ENCODE measurements at regions not wholly inside any gene's neighbourhood (a gene's known extent, or its start where the extent isn't known, plus 50 kb on each side); places are given as distances from the start of the nearest gene placed in this dataset.
A peak's percentile ranks its signal among the peaks of the same experiment; 100 is the strongest.

- Histone ChIP-seq H3K27me3 (no peaks in the 10 kb centered on the region), H3K36me3 (no peaks in the 10 kb centered on the region), H3K4me3 (no peak overlapping the region), H3K4me1 (peaks cover 0 to 3% (median 0%) of the 10 kb centered on the region in 4 donors), H3K9me3 (no peaks in the 10 kb centered on the region), H3K27ac (no peak overlapping the region)
- ATAC-seq (ENCODE audit: low FRiP score in 2 of 2): no peak
- DNase-seq: no peak
- no peak for TF ChIP-seq POLR2A (IDR thresholded peaks at IDR 0.05)
- no peak for TF ChIP-seq EP300 (IDR thresholded peaks at IDR 0.05)
- TF ChIP-seq CTCF (IDR thresholded peaks at IDR 0.05): no peak
- TF ChIP-seq POLR2AphosphoS5 (IDR thresholded peaks at IDR 0.05): no peak
Observed at GRCh38 chr5:66345281-66345680, 201.2 kb downstream of the SREK1 start.

- Histone ChIP-seq H3K36me3 (no peaks in the 10 kb centered on the region), H3K4me3 (no peak overlapping the region), H3K27ac (no peak overlapping the region), H3K4me1 (peaks cover 0 to 3% (median 0%) of the 10 kb centered on the region in 4 donors), H3K27me3 (no peaks in the 10 kb centered on the region), H3K9me3 (no peaks in the 10 kb centered on the region)
- TF ChIP-seq POLR2AphosphoS5 (IDR thresholded peaks at IDR 0.05): no peak
- no peak for TF ChIP-seq CTCF (IDR thresholded peaks at IDR 0.05)
- no peak for TF ChIP-seq EP300 (IDR thresholded peaks at IDR 0.05)
- no peak for TF ChIP-seq POLR2A (IDR thresholded peaks at IDR 0.05)
- no peak for DNase-seq
- WGBS, 2 donors: 90 to 91% methylated on average over 6 of the region's 6 CpGs
- no peak for ATAC-seq (ENCODE audit: low FRiP score in 2 of 2)
Observed at GRCh38 chr5:66346869-66347268, 202.8 kb downstream of the SREK1 start.

GRCh38 chr5:66348387-66349125 lies 204.5 kb downstream of the SREK1 start:
- DNase-seq (no peak), ATAC-seq (ENCODE audit: low FRiP score in 2 of 2) (no peak)
- TF ChIP-seq EP300 (IDR thresholded peaks at IDR 0.05): no peak
- no peak for TF ChIP-seq POLR2AphosphoS5 (IDR thresholded peaks at IDR 0.05)
- no peak for TF ChIP-seq CTCF (IDR thresholded peaks at IDR 0.05)
- Histone ChIP-seq H3K27me3 (no peaks in the 10 kb centered on the region), H3K9me3 (no peaks in the 10 kb centered on the region), H3K4me3 (no peak overlapping the region), H3K4me1 (peaks cover 0 to 3% (median 0%) of the 10 kb centered on the region in 4 donors), H3K27ac (no peak overlapping the region), H3K36me3 (no peaks in the 10 kb centered on the region)
- 80 to 86% methylated on average over 4 of the region's 4 CpGs for WGBS, 2 donors

- Histone ChIP-seq H3K36me3 (no peaks in the 10 kb centered on the region), H3K4me1 (no peaks in the 10 kb centered on the region), H3K27me3 (no peaks in the 10 kb centered on the region), H3K4me3 (no peak overlapping the region), H3K27ac (no peak overlapping the region), H3K9me3 (no peaks in the 10 kb centered on the region)
- DNase-seq (no peak), ATAC-seq (ENCODE audit: low FRiP score in 2 of 2) (peak; percentile 49 to 52)
- 75 to 88% methylated on average over 1 of the region's 1 CpG for WGBS, 2 donors
- TF ChIP-seq CTCF (IDR thresholded peaks at IDR 0.05) (no peak), POLR2AphosphoS5 (IDR thresholded peaks at IDR 0.05) (no peak), EP300 (IDR thresholded peaks at IDR 0.05) (no peak), POLR2A (IDR thresholded peaks at IDR 0.05) (no peak)
Observed at GRCh38 chr5:66351813-66352212, 207.7 kb downstream of the SREK1 start.

- H3K4me3 ChIP-seq: no peak overlapping the region
- no peaks in the 10 kb centered on the region for H3K9me3 ChIP-seq
- TF ChIP-seq POLR2AphosphoS5 (IDR thresholded peaks at IDR 0.05): no peak
- no peak for TF ChIP-seq POLR2A (IDR thresholded peaks at IDR 0.05)
- TF ChIP-seq EP300 (IDR thresholded peaks at IDR 0.05): no peak
- no peak for TF ChIP-seq CTCF (IDR thresholded peaks at IDR 0.05)
- H3K36me3 ChIP-seq: no peaks in the 10 kb centered on the region
- no peaks in the 10 kb centered on the region for H3K4me1 ChIP-seq
- ATAC-seq (ENCODE audit: low FRiP score in 2 of 2): no peak
- H3K27me3 ChIP-seq: no peaks in the 10 kb centered on the region
- H3K27ac ChIP-seq: no peak overlapping the region
- WGBS, 2 donors: 88 to 89% methylated on average over 2 of the region's 2 CpGs
- no peak for DNase-seq
Observed at GRCh38 chr5:66353186-66353585, 209.1 kb downstream of the SREK1 start.

Measured in upper lobe of left lung (tissue), 6 donors.